H1 (cell line): ENCODE measurements at regions not wholly inside any gene's neighbourhood (a gene's known extent, or its start where the extent isn't known, plus 50 kb on each side); places are given as distances from the start of the nearest gene placed in this dataset.

Source experiments
- GABPA ChIP-seq: IDR thresholded peaks from 2 replicates; pipeline ENCODE4 v1.6.1; 2011; ENCODE audit warnings: mild to moderate bottlenecking, low read length, moderate library complexity, borderline replicate concordance; ENCODE audit not compliant: insufficient read depth
- JUN ChIP-seq: IDR thresholded peaks from 2 replicates; pipeline ENCODE4 v1.6.1; 2011; ENCODE audit warnings: low read depth, mild to moderate bottlenecking, improper control_type of control experiment, low read length
- KDM1A ChIP-seq: fragments of 200-600, 300-600 bp; sonication (generic); IDR thresholded peaks from 2 replicates; pipeline ENCODE4 v1.7.1; 2016; ENCODE audit warnings: mild to moderate bottlenecking, low read length, borderline replicate concordance
- KDM5A ChIP-seq: fragments of 200-600 bp; IDR thresholded peaks from 2 replicates; pipeline ENCODE4 v1.7.1; 2012; ENCODE audit warnings: mild to moderate bottlenecking, low read length, inconsistent platforms, mixed read lengths
- NRF1 ChIP-seq: IDR thresholded peaks from 2 replicates; pipeline ENCODE4 v1.6.1; 2011; ENCODE audit warnings: mild to moderate bottlenecking, low read depth, low read length, improper control_type of control experiment
- POLR2AphosphoS5 ChIP-seq: IDR thresholded peaks from 2 replicates; pipeline ENCODE4 v1.6.1; 2011; ENCODE audit warnings: low read depth, low read length
- RBBP5 ChIP-seq: IDR thresholded peaks from 2 replicates; pipeline ENCODE4 v1.7.1; 2012; ENCODE audit warnings: low read depth, mild to moderate bottlenecking, inconsistent platforms, low read length, moderate library complexity, borderline replicate concordance
- RNF2 ChIP-seq: fragments of 200-900, 300-1000 bp; sonication (generic); IDR thresholded peaks from 2 replicates; pipeline ENCODE4 v1.7.1; 2016; ENCODE audit warnings: borderline replicate concordance, low read depth, mild to moderate bottlenecking, antibody characterized with exemption, low read length; ENCODE audit not compliant: poor library complexity, severe bottlenecking; ENCODE audit errors: missing control alignments
- SP1 ChIP-seq: IDR thresholded peaks from 2 replicates; pipeline ENCODE4 v1.6.1; 2011; ENCODE audit warnings: low read depth, low read length
- TBP ChIP-seq: IDR thresholded peaks from 2 replicates; pipeline ENCODE4 v1.6.1; 2011; ENCODE audit warnings: low read depth, low read length, improper control_type of control experiment
- TF ChIP-seq, protein P1 (sequence below), 3 experiments: IDR thresholded peaks; 1 replicate in 2 of 3; 2 replicates in 1 of 3; pipeline versions ENCODE4 v1.5.1 to v1.6.1; 2011; ENCODE audit warnings: low read length in 3 of 3, mild to moderate bottlenecking in 3 of 3, inconsistent platforms in 2 of 3, low read depth in 1 of 3, moderate library complexity in 1 of 3; ENCODE audit not compliant: insufficient read depth in 1 of 3; ENCODE audit errors: control extremely low read depth in 1 of 3
- TF ChIP-seq, protein P2 (sequence below): IDR thresholded peaks from 2 replicates; pipeline ENCODE4 v1.6.1; 2011; ENCODE audit warnings: low read length, improper control_type of control experiment
- TF ChIP-seq, protein P3 (sequence below): IDR thresholded peaks from 2 replicates; pipeline ENCODE4 v1.6.1; 2012; ENCODE audit warnings: low read length, inconsistent platforms
- TF ChIP-seq, protein P4 (sequence below): IDR thresholded peaks from 2 replicates; pipeline ENCODE4 v1.6.1; 2012; ENCODE audit warnings: inconsistent platforms

DNA sequence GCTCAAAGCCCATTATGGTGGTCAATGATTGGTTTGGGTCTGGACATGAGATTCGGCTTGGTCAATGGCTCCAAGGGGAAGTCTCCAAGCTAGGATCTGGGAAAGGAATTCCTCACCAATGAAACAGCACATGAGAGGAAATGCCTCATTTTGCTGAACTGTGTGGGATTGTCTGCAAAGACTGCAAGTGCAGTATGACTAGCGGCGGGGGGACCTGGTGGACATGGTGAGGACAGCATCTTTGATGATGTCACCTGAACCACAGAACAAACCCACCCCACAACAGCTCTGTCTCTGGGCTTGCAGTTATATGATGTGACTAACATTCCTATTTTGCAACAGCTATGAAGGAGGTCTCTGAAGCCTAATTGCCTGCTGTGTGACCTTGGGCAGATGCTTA lies 50.6 kb upstream of the NKD1 start:
- TF ChIP-seq, protein P1, sequence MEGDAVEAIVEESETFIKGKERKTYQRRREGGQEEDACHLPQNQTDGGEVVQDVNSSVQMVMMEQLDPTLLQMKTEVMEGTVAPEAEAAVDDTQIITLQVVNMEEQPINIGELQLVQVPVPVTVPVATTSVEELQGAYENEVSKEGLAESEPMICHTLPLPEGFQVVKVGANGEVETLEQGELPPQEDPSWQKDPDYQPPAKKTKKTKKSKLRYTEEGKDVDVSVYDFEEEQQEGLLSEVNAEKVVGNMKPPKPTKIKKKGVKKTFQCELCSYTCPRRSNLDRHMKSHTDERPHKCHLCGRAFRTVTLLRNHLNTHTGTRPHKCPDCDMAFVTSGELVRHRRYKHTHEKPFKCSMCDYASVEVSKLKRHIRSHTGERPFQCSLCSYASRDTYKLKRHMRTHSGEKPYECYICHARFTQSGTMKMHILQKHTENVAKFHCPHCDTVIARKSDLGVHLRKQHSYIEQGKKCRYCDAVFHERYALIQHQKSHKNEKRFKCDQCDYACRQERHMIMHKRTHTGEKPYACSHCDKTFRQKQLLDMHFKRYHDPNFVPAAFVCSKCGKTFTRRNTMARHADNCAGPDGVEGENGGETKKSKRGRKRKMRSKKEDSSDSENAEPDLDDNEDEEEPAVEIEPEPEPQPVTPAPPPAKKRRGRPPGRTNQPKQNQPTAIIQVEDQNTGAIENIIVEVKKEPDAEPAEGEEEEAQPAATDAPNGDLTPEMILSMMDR (IDR thresholded peaks at IDR 0.05; ENCODE audit: control extremely low read depth in 1 of 3, insufficient read depth in 1 of 3, low read depth in 1 of 3, low read length in 3 of 3) = no peak
- TF ChIP-seq TBP (no peak), NRF1 (no peak), RBBP5 (no peak), GABPA (no peak), KDM1A (no peak), KDM5A (no peak), JUN (no peak), POLR2AphosphoS5 (no peak), SP1 (no peak), RNF2 (no peak)
- TF ChIP-seq, protein P2, sequence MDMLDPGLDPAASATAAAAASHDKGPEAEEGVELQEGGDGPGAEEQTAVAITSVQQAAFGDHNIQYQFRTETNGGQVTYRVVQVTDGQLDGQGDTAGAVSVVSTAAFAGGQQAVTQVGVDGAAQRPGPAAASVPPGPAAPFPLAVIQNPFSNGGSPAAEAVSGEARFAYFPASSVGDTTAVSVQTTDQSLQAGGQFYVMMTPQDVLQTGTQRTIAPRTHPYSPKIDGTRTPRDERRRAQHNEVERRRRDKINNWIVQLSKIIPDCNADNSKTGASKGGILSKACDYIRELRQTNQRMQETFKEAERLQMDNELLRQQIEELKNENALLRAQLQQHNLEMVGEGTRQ = no peak
- TF ChIP-seq, protein P3, sequence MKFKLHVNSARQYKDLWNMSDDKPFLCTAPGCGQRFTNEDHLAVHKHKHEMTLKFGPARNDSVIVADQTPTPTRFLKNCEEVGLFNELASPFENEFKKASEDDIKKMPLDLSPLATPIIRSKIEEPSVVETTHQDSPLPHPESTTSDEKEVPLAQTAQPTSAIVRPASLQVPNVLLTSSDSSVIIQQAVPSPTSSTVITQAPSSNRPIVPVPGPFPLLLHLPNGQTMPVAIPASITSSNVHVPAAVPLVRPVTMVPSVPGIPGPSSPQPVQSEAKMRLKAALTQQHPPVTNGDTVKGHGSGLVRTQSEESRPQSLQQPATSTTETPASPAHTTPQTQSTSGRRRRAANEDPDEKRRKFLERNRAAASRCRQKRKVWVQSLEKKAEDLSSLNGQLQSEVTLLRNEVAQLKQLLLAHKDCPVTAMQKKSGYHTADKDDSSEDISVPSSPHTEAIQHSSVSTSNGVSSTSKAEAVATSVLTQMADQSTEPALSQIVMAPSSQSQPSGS = no peak
- TF ChIP-seq, protein P4, sequence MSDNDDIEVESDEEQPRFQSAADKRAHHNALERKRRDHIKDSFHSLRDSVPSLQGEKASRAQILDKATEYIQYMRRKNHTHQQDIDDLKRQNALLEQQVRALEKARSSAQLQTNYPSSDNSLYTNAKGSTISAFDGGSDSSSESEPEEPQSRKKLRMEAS = no peak
